B cell (primary cell): ENCODE measurements at regions not wholly inside any gene's neighbourhood (a gene's known extent, or its start where the extent isn't known, plus 50 kb on each side); places are given as distances from the start of the nearest gene placed in this dataset.

Experiments used
- ATAC-seq: fragments of 200-7000 bp; cut with Tn5 transposase; one replicate; pipeline ENCODE4 v1.10.0; 2021; ENCODE audit warnings: low read depth, mild to moderate bottlenecking, moderate number of reproducible peaks, moderate library complexity
- CTCF ChIA-PET: fragments of 350-600 bp; sonication (Branson Sonifier 250); formaldehyde crosslinking; loops from one replicate; lab custom pipeline; 2021; ENCODE audit warnings: antibody characterized with exemption, inconsistent platforms; lab: Charles Lee
- POLR2A ChIA-PET: fragments of 350-600 bp; sonication (Branson Sonifier 250); formaldehyde crosslinking; loops from one replicate; lab custom pipeline; 2021; ENCODE audit warnings: antibody characterized with exemption; lab: Charles Lee
- DNase-seq: peaks from one replicate; pipeline ENCODE4 v3.0.0; 2013
- H2AFZ ChIP-seq: 2 replicates; pipeline ENCODE4 v1.6.1; 2012; ENCODE audit warnings: mild to moderate bottlenecking, low read depth, low read length; ENCODE audit not compliant: insufficient read depth, poor library complexity, severe bottlenecking
- H3K27ac ChIP-seq, 2 donors: 1 replicate in 1 of 2; 2 replicates in 1 of 2; pipeline ENCODE4 v1.5.1; 2012 to 2013; ENCODE audit warnings: low read length in 2 of 2, mild to moderate bottlenecking in 2 of 2, moderate library complexity in 1 of 2
- H3K27me3 ChIP-seq, 4 experiments: fragments of 200-600 bp in 1 of 4; sonication (generic) in 1 of 4; replicated peaks in 1 of 4; 1 replicate in 2 of 4; 2 replicates in 2 of 4; pipeline versions ENCODE4 v1.6.1 to v1.7.0; 2013 to 2016; ENCODE audit warnings: low read length in 3 of 4, mild to moderate bottlenecking in 2 of 4, mixed read lengths in 1 of 4, moderate library complexity in 1 of 4; ENCODE audit not compliant: insufficient read depth in 4 of 4, control insufficient read depth in 3 of 4; ENCODE audit errors: control extremely low read depth in 1 of 4
- H3K36me3 ChIP-seq, 2 experiments: replicated peaks in 1 of 2; 1 replicate in 1 of 2; 2 replicates in 1 of 2; pipeline versions ENCODE4 v1.6.1 to v1.7.1; 2013; ENCODE audit warnings: low read length in 1 of 2; ENCODE audit not compliant: insufficient read depth in 2 of 2, control insufficient read depth in 1 of 2; ENCODE audit errors: control extremely low read depth in 1 of 2, extremely low read depth in 1 of 2
- H3K4me1 ChIP-seq, 2 donors: fragments of 200-600 bp in 1 of 2; sonication (generic) in 1 of 2; 1 replicate in 1 of 2; 2 replicates in 1 of 2; pipeline versions ENCODE4 v1.5.1 to v1.6.1; 2013 to 2017; ENCODE audit warnings: low read length in 2 of 2; ENCODE audit not compliant: control insufficient read depth in 2 of 2, insufficient read depth in 2 of 2
- H3K4me2 ChIP-seq: replicated peaks from 2 replicates; pipeline ENCODE3; 2012; ENCODE audit warnings: mild to moderate bottlenecking, low read depth, low read length; ENCODE audit not compliant: poor library complexity, severe bottlenecking
- H3K4me3 ChIP-seq, 5 experiments: fragments of 200-600 bp in 1 of 5; sonication (generic) in 1 of 5; 1 replicate in 3 of 5; 2 replicates in 2 of 5; pipeline versions ENCODE4 v1.5.1 to v1.7.0; 2011 to 2016; ENCODE audit warnings: low read length in 4 of 5, mild to moderate bottlenecking in 4 of 5, low read depth in 2 of 5, control low read depth in 1 of 5, moderate library complexity in 1 of 5; ENCODE audit not compliant: insufficient read depth in 1 of 5; ENCODE audit errors: control extremely low read depth in 1 of 5, extremely low read depth in 1 of 5
- H3K79me2 ChIP-seq: fragments of 200-600 bp; sonication (generic); one replicate; pipeline ENCODE4 v1.6.0; 2016; ENCODE audit warnings: low read length; ENCODE audit not compliant: control insufficient read depth, insufficient read depth
- H3K9ac ChIP-seq: fragments of 200-600 bp; sonication (generic); 2 replicates; pipeline ENCODE4 v1.6.1; 2017; ENCODE audit warnings: mild to moderate bottlenecking, low read length, moderate library complexity
- H3K9me3 ChIP-seq, 3 donors: one replicate each; pipeline versions ENCODE4 v1.6.1 to v1.7.1; 2013; ENCODE audit warnings: low read length in 2 of 3; ENCODE audit not compliant: control insufficient read depth in 2 of 3, insufficient read depth in 1 of 3; ENCODE audit errors: control extremely low read depth in 1 of 3
- H4K20me1 ChIP-seq: 2 replicates; pipeline ENCODE4 v1.6.0; 2012; ENCODE audit warnings: mild to moderate bottlenecking, low read length; ENCODE audit not compliant: insufficient read depth, control insufficient read depth, poor library complexity, severe bottlenecking
- H3K27ac Mint-ChIP-seq: one replicate; pipeline ENCODE4 v1.8.0; 2021; ENCODE audit warnings: mixed read lengths
- H3K27me3 Mint-ChIP-seq: one replicate; pipeline ENCODE4 v1.8.0; 2021; ENCODE audit warnings: mixed read lengths
- H3K4me1 Mint-ChIP-seq: one replicate; pipeline ENCODE4 v1.8.0; 2021; ENCODE audit warnings: mixed read lengths
- H3K4me3 Mint-ChIP-seq: one replicate; pipeline ENCODE4 v1.8.0; 2021; ENCODE audit warnings: mixed read lengths
- H3K9me3 Mint-ChIP-seq: one replicate; pipeline ENCODE4 v1.8.0; 2022; ENCODE audit warnings: mixed read lengths; ENCODE audit not compliant: insufficient read depth
- EZH2 ChIP-seq: IDR thresholded peaks from 2 replicates; pipeline ENCODE4 v1.6.1; 2012; ENCODE audit warnings: borderline replicate concordance, low read depth, mild to moderate bottlenecking, moderate library complexity, low read length; ENCODE audit not compliant: insufficient read depth, poor library complexity, severe bottlenecking
- WGBS: methylation state at CpG from one replicate; pipeline ENCODE4 v1.1.5; 2013; ENCODE audit warnings: missing lambda C conversion rate; ENCODE audit not compliant: insufficient coverage; 5-methylcytosine and 5-hydroxymethylcytosine counted together
- intact Hi-C: fragments of 100-400 bp; cut with micrococcal nuclease; formaldehyde crosslinking; loops from one replicate; pipeline ENCODE4 v1.10.0; 2022
- TF ChIP-seq, protein P1 (sequence below): fragments of 200-600 bp; IDR thresholded peaks from one replicate; pipeline ENCODE4 v1.8.0; 2022; ENCODE audit warnings: antibody characterized with exemption, mild to moderate bottlenecking

DNA sequence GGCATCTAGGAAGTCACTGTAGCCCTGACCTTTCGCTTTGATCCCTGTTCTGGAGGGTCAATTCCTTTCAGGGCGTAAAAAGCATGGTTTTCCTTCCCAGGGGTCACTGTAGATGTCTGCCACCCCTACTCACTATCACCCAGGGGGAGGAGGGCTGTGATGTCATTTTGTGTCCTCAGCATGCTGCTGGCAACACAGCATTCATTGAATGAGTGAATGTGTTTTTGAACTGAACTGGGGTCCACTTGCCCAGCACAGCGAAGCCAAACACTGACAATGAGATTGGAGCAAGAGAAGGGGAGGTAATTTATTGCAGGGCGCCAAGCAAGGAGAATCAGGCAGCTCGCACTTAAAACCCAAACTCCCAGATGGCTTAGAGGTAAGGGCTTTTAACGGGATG, 78.2 kb upstream of the PGBD5 start:
- H4K20me1 ChIP-seq: no peaks in the 10 kb centered on the region
- no peaks in the 10 kb centered on the region for H3K27me3 ChIP-seq
- H3K79me2 ChIP-seq: no peaks in the 10 kb centered on the region
- no peak overlapping the region for H3K4me3 ChIP-seq
- Mint-ChIP-seq H3K4me1 (peaks cover 18% of the 10 kb centered on the region), H3K27ac (no peak overlapping the region), H3K27me3 (peaks cover 10% of the 10 kb centered on the region), H3K9me3 (no peaks in the 10 kb centered on the region), H3K4me3 (no peak overlapping the region)
- peaks cover 7 to 20% of the 10 kb centered on the region in 2 donors for H3K4me1 ChIP-seq
- no peaks in the 10 kb centered on the region for H3K36me3 ChIP-seq
- WGBS: 65% methylated on average over 2 of the region's 6 CpGs
- no peaks in the 10 kb centered on the region for H3K9me3 ChIP-seq
- ChIA-PET POLR2A (no interaction called here), CTCF (no interaction called here)
- H3K9ac ChIP-seq: no peak overlapping the region
- no peak overlapping the region for H3K4me2 ChIP-seq
- no peak overlapping the region for H2AFZ ChIP-seq
- intact Hi-C loops: no loop called here
- no peak overlapping the region for H3K27ac ChIP-seq
- DNase-seq (no peak), ATAC-seq (no peak)
- TF ChIP-seq, protein P1, sequence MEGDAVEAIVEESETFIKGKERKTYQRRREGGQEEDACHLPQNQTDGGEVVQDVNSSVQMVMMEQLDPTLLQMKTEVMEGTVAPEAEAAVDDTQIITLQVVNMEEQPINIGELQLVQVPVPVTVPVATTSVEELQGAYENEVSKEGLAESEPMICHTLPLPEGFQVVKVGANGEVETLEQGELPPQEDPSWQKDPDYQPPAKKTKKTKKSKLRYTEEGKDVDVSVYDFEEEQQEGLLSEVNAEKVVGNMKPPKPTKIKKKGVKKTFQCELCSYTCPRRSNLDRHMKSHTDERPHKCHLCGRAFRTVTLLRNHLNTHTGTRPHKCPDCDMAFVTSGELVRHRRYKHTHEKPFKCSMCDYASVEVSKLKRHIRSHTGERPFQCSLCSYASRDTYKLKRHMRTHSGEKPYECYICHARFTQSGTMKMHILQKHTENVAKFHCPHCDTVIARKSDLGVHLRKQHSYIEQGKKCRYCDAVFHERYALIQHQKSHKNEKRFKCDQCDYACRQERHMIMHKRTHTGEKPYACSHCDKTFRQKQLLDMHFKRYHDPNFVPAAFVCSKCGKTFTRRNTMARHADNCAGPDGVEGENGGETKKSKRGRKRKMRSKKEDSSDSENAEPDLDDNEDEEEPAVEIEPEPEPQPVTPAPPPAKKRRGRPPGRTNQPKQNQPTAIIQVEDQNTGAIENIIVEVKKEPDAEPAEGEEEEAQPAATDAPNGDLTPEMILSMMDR: no peak
- TF ChIP-seq EZH2: no peak

DNA sequence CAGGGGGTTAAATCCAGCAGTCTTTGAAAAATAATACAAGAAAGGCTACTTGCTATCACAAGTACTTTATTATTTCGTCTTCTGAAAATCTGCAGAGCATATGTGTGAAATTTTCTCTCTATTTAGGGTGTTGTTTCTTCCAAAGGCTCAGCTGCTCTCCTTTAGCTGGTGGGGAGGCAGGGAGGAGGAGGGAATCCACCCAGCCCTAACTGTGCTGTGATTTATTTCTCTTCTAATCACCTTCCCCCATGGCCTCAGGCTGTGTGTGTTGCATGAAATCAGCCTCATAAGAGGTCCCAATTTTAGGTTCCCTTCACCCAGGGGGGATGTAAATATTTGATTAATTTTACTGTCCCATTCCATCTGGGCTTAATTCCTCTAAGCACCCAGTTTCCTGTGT, 77.6 kb upstream of the PGBD5 start:
- Histone ChIP-seq H2AFZ (no peak overlapping the region), H3K27me3 (no peaks in the 10 kb centered on the region), H3K9me3 (no peaks in the 10 kb centered on the region), H3K36me3 (no peaks in the 10 kb centered on the region), H3K4me3 (no peak overlapping the region), H3K4me1 (peaks cover 7 to 14% of the 10 kb centered on the region in 2 donors), H3K4me2 (no peak overlapping the region), H3K79me2 (no peaks in the 10 kb centered on the region), H3K27ac (no peak overlapping the region), H4K20me1 (no peaks in the 10 kb centered on the region), H3K9ac (no peak overlapping the region)
- H3K4me1 Mint-ChIP-seq: peaks cover 16% of the 10 kb centered on the region
- intact Hi-C loops: no loop called here
- CTCF ChIA-PET: no interaction called here
- H3K27me3 Mint-ChIP-seq: peaks cover 13% of the 10 kb centered on the region
- ATAC-seq (no peak), DNase-seq (no peak)
- H3K4me3 Mint-ChIP-seq: no peak overlapping the region
- no peaks in the 10 kb centered on the region for H3K9me3 Mint-ChIP-seq
- WGBS: no CpG with 5 or more reads among the region's 1 CpG
- POLR2A ChIA-PET: no interaction called here
- TF ChIP-seq, protein P1: no peak
- no peak for TF ChIP-seq EZH2
- H3K27ac Mint-ChIP-seq: no peak overlapping the region
